Stimulated activated CD4-positive, alpha-beta T cell treated with anti-CD3 and anti-CD28 coated beads, Interleukin-2, amount 100 ng/mL, for 4 hours (primary cell): ENCODE measurements at regions not wholly inside any gene's neighbourhood (a gene's known extent, or its start where the extent isn't known, plus 50 kb on each side); places are given as distances from the start of the nearest gene placed in this dataset.

Source experiments
- DNase-seq: peaks from one replicate; pipeline ENCODE4 v3.0.0-alpha.2; 2020; ENCODE audit warnings: low read depth

DNA sequence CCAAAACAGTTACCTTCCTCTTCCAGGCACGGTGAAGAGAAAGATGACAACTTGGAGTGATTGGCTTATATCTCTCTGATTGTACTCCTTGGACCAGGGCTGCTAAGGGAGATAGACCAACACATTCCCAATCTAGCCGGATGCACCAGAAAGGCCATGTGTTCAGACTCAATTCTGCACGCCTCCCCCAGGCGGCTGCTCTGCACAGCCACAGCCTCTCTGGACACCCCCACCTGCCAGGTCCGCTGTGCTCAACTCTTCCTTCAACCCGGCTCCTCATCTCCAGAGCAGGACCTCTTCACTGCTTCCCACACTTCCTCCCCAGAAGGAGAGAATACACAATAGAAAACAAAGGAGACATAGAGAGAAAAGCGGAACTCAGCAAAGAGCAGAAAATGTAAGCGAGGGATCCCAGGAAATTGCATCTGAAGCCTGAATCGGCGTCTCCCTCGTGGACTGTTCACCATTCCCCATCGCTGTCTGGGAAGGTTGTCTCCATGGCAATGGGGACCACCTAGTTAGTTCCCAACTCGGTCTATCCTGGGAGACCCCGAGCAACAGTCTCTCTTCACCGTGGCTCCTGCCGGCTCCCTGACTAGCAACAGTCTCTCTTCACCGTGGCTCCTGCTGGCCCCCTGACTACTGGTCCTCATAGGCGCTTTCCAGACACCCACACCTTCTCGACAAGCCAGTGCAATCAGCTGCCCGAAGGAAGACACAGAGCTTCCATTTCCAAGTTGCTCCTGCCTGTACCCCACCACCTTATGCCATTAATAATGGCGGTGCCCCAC, 361.7 kb upstream of the MYT1L start:
- no peak for DNase-seq

DNA sequence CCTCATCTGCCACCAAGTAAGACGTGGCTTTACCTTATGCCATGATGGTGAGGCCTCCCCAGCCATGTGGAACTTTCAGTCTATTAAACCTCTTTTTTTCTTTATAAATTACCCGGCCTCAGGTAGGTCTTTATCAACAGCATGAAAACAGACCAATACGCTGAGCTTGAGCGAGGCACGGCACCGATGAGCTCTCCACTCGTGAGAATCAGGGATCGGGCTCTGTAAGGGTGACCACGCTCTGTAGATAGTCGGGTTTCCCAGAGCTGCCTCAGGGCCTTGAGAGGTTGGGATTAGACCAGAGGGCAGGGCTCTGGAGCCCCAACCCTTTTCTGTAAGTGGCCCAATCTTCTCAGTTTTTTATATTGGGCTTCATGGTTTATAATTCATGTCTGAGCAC, 360.3 kb upstream of the MYT1L start:
- no peak for DNase-seq

DNA sequence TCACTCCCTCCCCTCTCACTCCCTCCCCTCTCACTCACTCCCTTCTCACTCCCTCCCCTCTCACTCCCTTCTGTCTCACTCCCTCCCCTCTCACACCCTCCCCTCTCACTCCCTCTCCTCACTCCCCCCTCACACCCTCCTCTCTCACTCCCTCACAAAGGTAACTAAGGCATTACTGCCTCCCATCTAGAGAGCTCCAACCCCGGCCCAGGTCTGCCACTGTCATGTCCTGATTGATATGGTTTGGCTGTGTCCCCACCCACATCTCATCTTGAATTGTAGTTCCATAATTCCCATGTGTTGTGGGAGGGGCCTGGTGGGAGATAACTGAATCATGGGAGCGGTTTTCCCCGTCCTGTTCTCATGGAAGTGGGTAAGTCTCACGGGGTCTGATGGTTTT, 359.9 kb upstream of the MYT1L start:
- DNase-seq, result no peak

DNA sequence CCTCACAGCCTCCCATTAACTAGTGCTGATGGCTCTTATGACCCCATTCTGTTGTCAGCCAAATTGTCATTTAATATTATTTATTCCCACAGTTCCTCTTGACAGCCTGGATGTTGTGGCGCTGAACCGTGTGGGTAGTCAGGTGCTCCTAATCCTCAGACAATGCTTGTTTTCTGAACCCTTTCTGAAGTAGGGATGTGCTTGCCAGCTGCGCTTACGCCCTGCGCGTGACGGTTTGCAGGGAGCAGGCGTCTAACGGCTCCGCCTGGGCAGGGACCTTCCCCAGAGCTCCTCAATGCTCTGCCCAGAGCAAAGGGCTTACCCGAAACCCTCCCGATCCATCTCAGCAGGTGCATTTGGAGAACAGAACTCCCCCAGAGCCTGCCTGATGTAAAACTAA, 358.2 kb upstream of the MYT1L start:
- no peak for DNase-seq

GRCh38 chr2:2688254-2688653, 357.2 kb upstream of the MYT1L start:
- DNase-seq, result no peak

GRCh38 chr2:2687745-2688144, 356.7 kb upstream of the MYT1L start:
- DNase-seq, result no peak

GRCh38 chr2:2686222-2686621, 355.1 kb upstream of the MYT1L start:
- DNase-seq, result no peak

DNA sequence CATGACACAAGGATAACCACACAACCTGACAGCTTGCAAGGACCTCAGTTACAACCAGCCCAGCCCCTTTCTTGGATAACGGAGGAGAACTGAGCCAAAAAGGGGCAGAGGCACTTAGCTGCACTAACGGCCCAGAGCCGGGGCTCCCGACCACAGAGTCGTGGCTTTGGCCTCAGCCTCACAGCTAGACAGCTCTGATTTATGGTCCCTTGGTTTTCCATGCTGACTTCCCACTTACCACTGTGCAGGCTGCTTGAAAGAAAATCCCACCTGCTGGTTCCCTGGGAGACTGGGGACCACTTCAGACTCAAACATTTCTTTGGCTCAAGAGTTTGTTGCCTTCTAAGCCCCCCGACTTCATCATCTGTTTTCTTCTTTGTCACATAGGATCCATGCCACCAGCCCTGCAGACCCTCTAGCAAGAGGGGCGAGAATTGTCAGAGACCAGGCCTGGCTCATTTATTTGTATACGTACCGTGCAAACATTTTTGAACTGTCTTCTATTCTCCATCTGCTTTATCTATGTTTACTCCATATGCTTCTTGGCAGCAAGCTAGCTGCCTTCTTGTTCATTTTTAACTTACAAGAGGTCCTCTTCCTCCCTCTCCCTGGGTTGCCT, 352.6 kb upstream of the MYT1L start:
- no peak for DNase-seq

GRCh38 chr2:2682700-2683342, 351.7 kb upstream of the MYT1L start:
- DNase-seq, result no peak

GRCh38 chr2:2681711-2682251, 350.7 kb upstream of the MYT1L start:
- DNase-seq, result no peak

GRCh38 chr2:2681085-2681484, 350.0 kb upstream of the MYT1L start:
- no peak for DNase-seq

DNA sequence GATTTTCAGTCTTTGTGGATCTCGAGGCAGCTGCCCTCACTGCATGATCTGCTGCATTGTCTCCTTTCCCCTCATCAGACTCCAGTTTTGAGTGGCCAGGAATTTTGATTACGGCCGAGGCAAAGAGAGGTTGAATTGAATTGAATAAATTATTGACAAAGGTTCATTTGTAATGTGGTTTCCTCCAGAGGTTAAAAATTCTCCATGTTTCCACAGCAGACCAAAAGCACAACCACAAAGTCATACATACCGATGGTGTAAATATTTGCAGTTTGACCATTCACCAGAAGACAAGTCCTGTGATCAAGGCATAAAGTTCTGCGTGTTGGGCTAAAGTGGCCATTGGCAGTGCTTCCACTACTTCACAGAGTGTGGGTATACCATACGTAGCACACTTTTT, 343.8 kb upstream of the MYT1L start:
- no peak for DNase-seq

- no peak for DNase-seq
Measured at GRCh38 chr2:2673406-2673805, 342.3 kb upstream of the MYT1L start.

DNA sequence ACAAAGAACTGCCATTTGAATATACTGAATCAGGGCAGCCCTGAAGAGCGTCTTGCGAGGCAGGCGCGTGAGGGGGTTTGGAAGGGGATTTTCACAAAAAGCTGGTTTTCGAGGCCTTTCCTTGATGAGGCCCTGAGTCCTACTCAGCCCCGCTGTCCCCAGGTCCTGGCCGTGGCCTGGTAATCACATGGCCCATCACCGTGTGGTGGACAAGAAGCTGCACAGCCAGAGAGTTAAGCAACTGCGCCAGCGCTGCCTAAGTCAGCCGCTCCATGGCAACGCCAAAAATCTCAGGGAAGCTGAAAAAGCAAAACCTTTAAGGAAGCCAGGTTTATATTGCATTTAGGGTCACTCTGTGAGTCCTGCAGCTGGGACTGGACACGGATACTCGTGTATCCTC, 341.2 kb upstream of the MYT1L start:
- DNase-seq, result no peak

DNA sequence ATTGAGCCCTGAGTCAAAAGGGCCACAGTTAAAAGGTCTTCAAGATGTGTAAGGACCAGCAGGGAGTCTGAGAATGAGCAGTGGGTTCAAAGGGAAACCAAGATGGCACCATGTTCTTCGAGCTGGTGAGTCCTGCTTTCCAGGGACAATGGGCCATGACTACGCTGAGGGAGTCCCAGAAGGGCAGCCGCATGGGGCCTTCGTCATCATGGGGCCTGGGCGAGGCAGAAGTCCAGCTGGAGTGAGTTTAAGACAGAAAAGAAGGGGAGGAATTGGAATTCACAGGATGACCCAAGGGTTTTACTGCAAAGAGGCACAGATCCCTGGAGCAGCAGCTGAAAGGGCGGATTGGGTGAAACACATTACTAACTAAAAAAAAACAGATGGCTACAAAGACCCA, 340.8 kb upstream of the MYT1L start:
- DNase-seq, result no peak

DNA sequence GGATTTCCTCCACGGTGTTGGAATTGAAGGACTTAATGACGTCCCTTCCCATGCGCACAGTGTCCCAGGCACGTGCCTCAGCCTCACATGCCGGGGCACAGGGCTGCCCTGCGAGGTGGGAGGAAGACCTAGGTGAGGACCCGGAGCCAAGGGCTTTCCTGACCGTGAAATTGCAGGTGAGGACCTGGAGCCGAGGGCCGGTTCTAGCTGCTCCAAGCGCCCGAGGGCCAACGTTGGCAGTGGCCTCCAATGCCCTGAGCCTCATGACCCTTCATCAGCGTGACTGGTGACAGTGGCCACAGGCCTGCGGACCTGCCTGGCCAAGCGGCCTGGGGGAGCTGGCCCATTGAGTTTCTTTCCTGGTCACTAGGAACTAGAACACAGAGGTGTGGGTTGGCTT, 338.2 kb upstream of the MYT1L start:
- DNase-seq, result no peak

DNA sequence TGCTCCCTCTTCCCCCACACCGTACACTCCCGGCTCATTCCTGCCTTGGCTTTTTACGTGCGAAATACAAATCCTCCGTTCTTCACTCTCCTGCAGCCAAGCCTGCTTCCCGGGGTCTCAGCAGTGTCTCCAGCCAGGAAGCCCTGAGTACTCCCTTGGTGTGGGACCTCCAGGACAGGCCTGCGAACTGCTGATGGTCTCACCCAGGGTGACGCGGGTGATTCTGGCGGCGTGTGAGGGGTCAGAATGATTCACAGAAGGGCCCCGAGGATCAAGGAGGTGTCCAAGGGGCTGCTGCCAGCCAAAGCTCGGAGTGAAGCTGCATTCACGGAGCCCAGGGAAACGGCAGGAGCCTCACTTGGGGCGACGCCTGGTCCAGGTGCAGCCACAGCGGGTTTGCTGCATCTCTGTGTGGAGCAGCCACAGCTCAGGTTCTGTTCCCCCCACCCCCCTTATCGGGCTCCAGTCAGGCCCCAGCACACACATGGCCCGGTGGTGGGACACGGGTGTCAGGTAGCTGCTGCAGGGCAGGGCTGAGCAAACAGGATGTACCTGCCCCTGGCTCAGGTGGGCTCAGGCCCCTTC, 337.7 kb upstream of the MYT1L start:
- DNase-seq, result no peak

DNA sequence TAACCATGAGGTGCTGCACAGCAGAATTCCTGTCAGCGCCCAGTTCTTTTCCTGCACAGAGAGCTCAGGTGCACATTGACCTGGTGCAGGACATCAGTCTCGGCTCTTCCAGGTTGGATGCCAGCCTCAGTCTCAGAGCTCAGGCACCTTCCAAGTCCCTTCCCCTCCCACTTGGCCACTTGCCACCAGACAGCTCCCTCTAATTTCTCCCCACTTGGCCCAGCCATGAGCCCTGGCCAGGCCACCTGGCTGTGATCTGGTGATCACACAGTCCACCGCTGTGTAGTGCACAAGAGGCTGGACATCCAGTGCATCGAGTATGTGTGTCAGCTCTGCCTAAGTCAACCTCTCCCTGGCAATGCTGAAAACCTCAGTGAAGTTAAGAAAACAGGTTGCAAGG, 336.6 kb upstream of the MYT1L start:
- no peak for DNase-seq

GRCh38 chr2:2665834-2666133, 334.7 kb upstream of the MYT1L start:
- DNase-seq, result no peak

GRCh38 chr2:2664989-2665833, 334.1 kb upstream of the MYT1L start:
- no peak for DNase-seq

DNA sequence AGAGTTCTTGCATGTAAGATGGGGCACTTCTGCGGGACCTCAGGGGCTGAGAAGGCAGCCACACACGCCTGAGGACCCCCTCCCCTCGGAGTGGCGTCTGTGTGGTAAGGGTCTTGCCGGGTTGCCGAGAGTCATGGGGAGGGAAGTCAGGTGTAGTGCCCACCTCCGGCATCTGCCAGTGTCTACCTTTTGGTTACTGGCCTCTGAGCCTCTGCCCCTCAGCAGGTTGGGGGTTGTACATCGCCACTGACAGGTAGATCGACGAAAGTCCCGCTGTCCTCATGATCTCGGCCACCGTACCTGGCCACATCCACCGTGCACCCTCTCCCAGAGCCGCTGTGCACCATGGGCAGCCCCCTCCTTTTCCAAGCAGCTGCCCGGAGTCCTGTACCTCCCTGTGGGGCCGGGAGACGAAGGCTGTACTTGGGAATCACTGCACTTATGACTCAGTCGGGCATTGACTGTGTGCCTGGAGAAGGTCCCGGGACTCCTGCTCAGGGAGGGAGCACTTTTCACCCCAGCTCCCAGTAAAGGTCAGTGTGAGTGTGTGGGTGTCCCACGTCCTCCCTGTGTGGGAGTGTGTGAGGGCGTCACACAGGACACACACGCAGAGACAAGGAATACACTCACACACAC, 332.4 kb upstream of the MYT1L start:
- DNase-seq, result no peak
